ENCODE measurements at regions not wholly inside any gene's neighbourhood (a gene's known extent, or its start where the extent isn't known, plus 50 kb on each side); places are given as distances from the start of the nearest gene placed in this dataset.
"Not testable (repeated sequence)": the region's sequence is repeated elsewhere in the genome, so short reads cannot be mapped to it uniquely, and the experiment has no call there.

DNA sequence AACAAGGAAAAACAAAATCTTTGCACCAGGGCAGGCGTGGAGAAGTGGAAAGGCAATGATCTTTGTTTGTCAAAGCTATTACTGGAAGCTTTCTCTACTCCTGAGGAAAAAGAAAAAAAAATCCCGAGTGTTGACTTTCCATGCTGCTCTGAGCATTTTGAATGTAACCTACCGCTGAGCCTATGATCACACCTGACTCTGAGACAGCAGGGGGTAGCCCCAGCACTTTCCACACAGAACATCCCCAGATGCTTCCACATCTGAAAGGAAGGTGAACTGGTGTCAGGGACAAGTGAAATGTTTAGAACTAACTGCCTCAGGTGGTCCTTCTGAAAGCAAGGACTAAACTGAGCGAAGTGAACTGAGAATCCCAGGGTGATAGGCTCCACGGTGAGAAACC, 1315.1 kb upstream of the DDX18 start:
- H3K27me3 ChIP-seq (ENCODE audit: control insufficient read depth in 3 of 3, insufficient read depth in 3 of 3, low read length in 3 of 3), result no peaks in the 10 kb centered on the region
- no peaks in the 10 kb centered on the region for H3K9me3 ChIP-seq (ENCODE audit: control insufficient read depth in 2 of 2, insufficient read depth in 1 of 2, low read depth in 1 of 2, low read length in 1 of 2)
- H3K27ac ChIP-seq (ENCODE audit: low read depth in 1 of 3, low read length in 2 of 3), result no peak overlapping the region
- H3K4me1 ChIP-seq (ENCODE audit: control insufficient read depth in 3 of 3, insufficient read depth in 2 of 3, low read depth in 1 of 3, low read length in 2 of 3), result no peaks in the 10 kb centered on the region
- no peak for FAIRE-seq
- no peak overlapping the region for H3K4me3 ChIP-seq (ENCODE audit: low read depth in 1 of 3, low read length in 3 of 3)
- no peaks in the 10 kb centered on the region for H3K36me3 ChIP-seq (ENCODE audit: control insufficient read depth in 3 of 3, insufficient read depth in 2 of 3, low read depth in 1 of 3, low read length in 3 of 3)
- 34 to 41% (median 35%) methylated on average over 5 of the region's 5 CpGs for WGBS, 3 donors
- DNase-seq, result no peak

- Histone ChIP-seq H3K36me3 (ENCODE audit: control insufficient read depth in 3 of 3, insufficient read depth in 2 of 3, low read depth in 1 of 3, low read length in 3 of 3) (no peaks in the 10 kb centered on the region), H3K4me1 (ENCODE audit: control insufficient read depth in 3 of 3, insufficient read depth in 2 of 3, low read depth in 1 of 3, low read length in 2 of 3) (no peaks in the 10 kb centered on the region), H3K9me3 (ENCODE audit: control insufficient read depth in 2 of 2, insufficient read depth in 1 of 2, low read depth in 1 of 2, low read length in 1 of 2) (peaks cover 0 to 2% of the 10 kb centered on the region in 2 donors), H3K4me3 (ENCODE audit: low read depth in 1 of 3, low read length in 3 of 3) (no peak overlapping the region), H3K27ac (ENCODE audit: low read depth in 1 of 3, low read length in 2 of 3) (no peak overlapping the region), H3K27me3 (ENCODE audit: control insufficient read depth in 3 of 3, insufficient read depth in 3 of 3, low read length in 3 of 3) (no peaks in the 10 kb centered on the region)
- 28 to 55% (median 45%) methylated on average over 2 to 3 of the region's 3 CpGs for WGBS, 3 donors
- DNase-seq, result peak; percentile 1 to 15
- no peak for FAIRE-seq
Observed at GRCh38 chr2:116510117-116510671, 1304.3 kb upstream of the DDX18 start.

- WGBS, 3 donors, result 60 to 65% (median 64%) methylated on average over 6 of the region's 6 CpGs
- no peak for DNase-seq
- no peak overlapping the region for H3K27ac ChIP-seq (ENCODE audit: low read depth in 1 of 3, low read length in 2 of 3)
- no peaks in the 10 kb centered on the region for H3K27me3 ChIP-seq (ENCODE audit: control insufficient read depth in 3 of 3, insufficient read depth in 3 of 3, low read length in 3 of 3)
- no peaks in the 10 kb centered on the region for H3K36me3 ChIP-seq (ENCODE audit: control insufficient read depth in 3 of 3, insufficient read depth in 2 of 3, low read depth in 1 of 3, low read length in 3 of 3)
- H3K9me3 ChIP-seq (ENCODE audit: control insufficient read depth in 2 of 2, insufficient read depth in 1 of 2, low read depth in 1 of 2, low read length in 1 of 2), result peaks cover 0 to 2% of the 10 kb centered on the region in 2 donors
- no peak for FAIRE-seq
- H3K4me3 ChIP-seq (ENCODE audit: low read depth in 1 of 3, low read length in 3 of 3), result no peak overlapping the region
- no peaks in the 10 kb centered on the region for H3K4me1 ChIP-seq (ENCODE audit: control insufficient read depth in 3 of 3, insufficient read depth in 2 of 3, low read depth in 1 of 3, low read length in 2 of 3)
Observed at GRCh38 chr2:116511426-116511825, 1303.1 kb upstream of the DDX18 start.

DNA sequence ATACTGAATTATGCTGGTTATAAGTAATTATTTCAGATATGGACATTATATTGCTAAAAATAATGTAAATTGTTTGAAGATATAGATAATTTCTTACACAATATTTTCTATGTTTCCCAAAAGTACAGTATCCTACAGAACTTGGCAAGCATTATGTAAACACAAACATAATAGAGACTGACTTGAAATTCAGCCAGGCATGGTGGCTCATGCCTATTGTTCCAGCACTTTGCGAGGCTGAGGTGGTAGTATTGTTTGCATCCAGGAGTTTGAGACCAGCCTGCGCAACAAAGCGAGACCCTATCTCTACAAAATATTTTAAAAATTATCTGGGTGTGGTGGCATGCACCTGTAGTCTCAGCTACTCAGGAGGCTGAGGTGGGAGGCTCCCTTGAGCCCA, 1300.5 kb upstream of the DDX18 start:
- H3K4me3 ChIP-seq (ENCODE audit: low read depth in 1 of 3, low read length in 3 of 3), result no peak overlapping the region
- H3K4me1 ChIP-seq (ENCODE audit: control insufficient read depth in 3 of 3, insufficient read depth in 2 of 3, low read depth in 1 of 3, low read length in 2 of 3), result no peaks in the 10 kb centered on the region
- DNase-seq (no peak), FAIRE-seq (peak; percentile 15)
- no peaks in the 10 kb centered on the region for H3K36me3 ChIP-seq (ENCODE audit: control insufficient read depth in 3 of 3, insufficient read depth in 2 of 3, low read depth in 1 of 3, low read length in 3 of 3)
- 83 to 85% (median 84%) methylated on average over 3 of the region's 3 CpGs for WGBS, 3 donors
- H3K27me3 ChIP-seq (ENCODE audit: control insufficient read depth in 3 of 3, insufficient read depth in 3 of 3, low read length in 3 of 3), result no peaks in the 10 kb centered on the region
- peaks cover 0 to 2% of the 10 kb centered on the region in 2 donors for H3K9me3 ChIP-seq (ENCODE audit: control insufficient read depth in 2 of 2, insufficient read depth in 1 of 2, low read depth in 1 of 2, low read length in 1 of 2)
- no peak overlapping the region for H3K27ac ChIP-seq (ENCODE audit: low read depth in 1 of 3, low read length in 2 of 3)

GRCh38 chr2:116517936-116518335, 1296.6 kb upstream of the DDX18 start:
- no peaks in the 10 kb centered on the region for H3K27me3 ChIP-seq (ENCODE audit: control insufficient read depth in 3 of 3, insufficient read depth in 3 of 3, low read length in 3 of 3)
- H3K4me1 ChIP-seq (ENCODE audit: control insufficient read depth in 3 of 3, insufficient read depth in 2 of 3, low read depth in 1 of 3, low read length in 2 of 3), result no peaks in the 10 kb centered on the region
- no peak for FAIRE-seq
- H3K9me3 ChIP-seq (ENCODE audit: control insufficient read depth in 2 of 2, insufficient read depth in 1 of 2, low read depth in 1 of 2, low read length in 1 of 2), result no peaks in the 10 kb centered on the region
- no peaks in the 10 kb centered on the region for H3K36me3 ChIP-seq (ENCODE audit: control insufficient read depth in 3 of 3, insufficient read depth in 2 of 3, low read depth in 1 of 3, low read length in 3 of 3)
- DNase-seq, result no peak
- 38 to 71% (median 46%) methylated on average over 1 of the region's 1 CpG for WGBS, 3 donors
- H3K4me3 ChIP-seq (ENCODE audit: low read depth in 1 of 3, low read length in 3 of 3), result no peak overlapping the region
- H3K27ac ChIP-seq (ENCODE audit: low read depth in 1 of 3, low read length in 2 of 3), result no peak overlapping the region

GRCh38 chr2:116537811-116538210, 1276.7 kb upstream of the DDX18 start:
- Histone ChIP-seq H3K36me3 (ENCODE audit: control insufficient read depth in 3 of 3, insufficient read depth in 2 of 3, low read depth in 1 of 3, low read length in 3 of 3) (no peaks in the 10 kb centered on the region), H3K4me1 (ENCODE audit: control insufficient read depth in 3 of 3, insufficient read depth in 2 of 3, low read depth in 1 of 3, low read length in 2 of 3) (no peaks in the 10 kb centered on the region), H3K4me3 (ENCODE audit: low read depth in 1 of 3, low read length in 3 of 3) (no peak overlapping the region), H3K27ac (ENCODE audit: low read depth in 1 of 3, low read length in 2 of 3) (no peak overlapping the region), H3K9me3 (ENCODE audit: control insufficient read depth in 2 of 2, insufficient read depth in 1 of 2, low read depth in 1 of 2, low read length in 1 of 2) (peaks cover 0 to 9% of the 10 kb centered on the region in 2 donors), H3K27me3 (ENCODE audit: control insufficient read depth in 3 of 3, insufficient read depth in 3 of 3, low read length in 3 of 3) (no peaks in the 10 kb centered on the region)
- FAIRE-seq (no peak), DNase-seq (no peak)
- 48 to 73% (median 65%) methylated on average over 5 of the region's 5 CpGs for WGBS, 3 donors

GRCh38 chr2:116545286-116546068, 1269.0 kb upstream of the DDX18 start:
- DNase-seq (no peak), FAIRE-seq (no peak)
- H3K27ac ChIP-seq (ENCODE audit: low read depth in 1 of 3, low read length in 2 of 3), result no peak overlapping the region
- no peak overlapping the region for H3K4me3 ChIP-seq (ENCODE audit: low read depth in 1 of 3, low read length in 3 of 3)
- H3K27me3 ChIP-seq (ENCODE audit: control insufficient read depth in 3 of 3, insufficient read depth in 3 of 3, low read length in 3 of 3), result no peaks in the 10 kb centered on the region
- no peaks in the 10 kb centered on the region for H3K4me1 ChIP-seq (ENCODE audit: control insufficient read depth in 3 of 3, insufficient read depth in 2 of 3, low read depth in 1 of 3, low read length in 2 of 3)
- no peaks in the 10 kb centered on the region for H3K36me3 ChIP-seq (ENCODE audit: control insufficient read depth in 3 of 3, insufficient read depth in 2 of 3, low read depth in 1 of 3, low read length in 3 of 3)
- peaks cover 0 to 10% of the 10 kb centered on the region in 2 donors for H3K9me3 ChIP-seq (ENCODE audit: control insufficient read depth in 2 of 2, insufficient read depth in 1 of 2, low read depth in 1 of 2, low read length in 1 of 2)
- 57 to 72% (median 70%) methylated on average over 3 of the region's 3 CpGs for whole genome bisulfite sequencing, 3 donors

GRCh38 chr2:116552738-116553419, 1261.6 kb upstream of the DDX18 start:
- H3K9me3 ChIP-seq (ENCODE audit: control insufficient read depth in 2 of 2, insufficient read depth in 1 of 2, low read depth in 1 of 2, low read length in 1 of 2); H3K4me3 ChIP-seq (ENCODE audit: low read depth in 1 of 3, low read length in 3 of 3); FAIRE-seq; H3K27ac ChIP-seq (ENCODE audit: low read depth in 1 of 3, low read length in 2 of 3); H3K27me3 ChIP-seq (ENCODE audit: control insufficient read depth in 3 of 3, insufficient read depth in 3 of 3, low read length in 3 of 3); H3K4me1 ChIP-seq (ENCODE audit: control insufficient read depth in 3 of 3, insufficient read depth in 2 of 3, low read depth in 1 of 3, low read length in 2 of 3); H3K36me3 ChIP-seq (ENCODE audit: control insufficient read depth in 3 of 3, insufficient read depth in 2 of 3, low read depth in 1 of 3, low read length in 3 of 3); DNase-seq: not testable (repeated sequence)
- WGBS, 3 donors, result 52 to 73% (median 67%) methylated on average over 20 of the region's 20 CpGs
